ENCODE measurements at regions not wholly inside any gene's neighbourhood (a gene's known extent, or its start where the extent isn't known, plus 50 kb on each side); places are given as distances from the start of the nearest gene placed in this dataset.

- TF ChIP-seq, protein P1, sequence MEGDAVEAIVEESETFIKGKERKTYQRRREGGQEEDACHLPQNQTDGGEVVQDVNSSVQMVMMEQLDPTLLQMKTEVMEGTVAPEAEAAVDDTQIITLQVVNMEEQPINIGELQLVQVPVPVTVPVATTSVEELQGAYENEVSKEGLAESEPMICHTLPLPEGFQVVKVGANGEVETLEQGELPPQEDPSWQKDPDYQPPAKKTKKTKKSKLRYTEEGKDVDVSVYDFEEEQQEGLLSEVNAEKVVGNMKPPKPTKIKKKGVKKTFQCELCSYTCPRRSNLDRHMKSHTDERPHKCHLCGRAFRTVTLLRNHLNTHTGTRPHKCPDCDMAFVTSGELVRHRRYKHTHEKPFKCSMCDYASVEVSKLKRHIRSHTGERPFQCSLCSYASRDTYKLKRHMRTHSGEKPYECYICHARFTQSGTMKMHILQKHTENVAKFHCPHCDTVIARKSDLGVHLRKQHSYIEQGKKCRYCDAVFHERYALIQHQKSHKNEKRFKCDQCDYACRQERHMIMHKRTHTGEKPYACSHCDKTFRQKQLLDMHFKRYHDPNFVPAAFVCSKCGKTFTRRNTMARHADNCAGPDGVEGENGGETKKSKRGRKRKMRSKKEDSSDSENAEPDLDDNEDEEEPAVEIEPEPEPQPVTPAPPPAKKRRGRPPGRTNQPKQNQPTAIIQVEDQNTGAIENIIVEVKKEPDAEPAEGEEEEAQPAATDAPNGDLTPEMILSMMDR (conservative IDR thresholded peaks at IDR 0.05 in 1 of 2, IDR thresholded peaks at IDR 0.05 in 1 of 2; ENCODE audit: low read depth in 1 of 2, low read length in 2 of 2) = no peak
- TF ChIP-seq EZH2 (IDR thresholded peaks at IDR 0.05; ENCODE audit: low read length, missing control alignments) = no peak
These were observed 1483.4 kb upstream of the ZEB2 start for GRCh38 chr2:146003337-146003736.

All from fibroblast of lung (primary cell).